DND-41 (cell line): ENCODE measurements at regions not wholly inside any gene's neighbourhood (a gene's known extent, or its start where the extent isn't known, plus 50 kb on each side); places are given as distances from the start of the nearest gene placed in this dataset.

Source experiments
- CTCF ChIP-seq: IDR thresholded peaks from 2 replicates; pipeline ENCODE4 v1.5.1; 2012; ENCODE audit warnings: borderline replicate concordance, low read length, moderate library complexity, mild to moderate bottlenecking; ENCODE audit not compliant: poor library complexity, severe bottlenecking; ENCODE audit errors: extremely low read depth
- EZH2 ChIP-seq: IDR thresholded peaks from 3 replicates; pipeline ENCODE4 v1.6.1; 2012; ENCODE audit warnings: borderline replicate concordance, low read depth, mild to moderate bottlenecking, moderate library complexity, low read length, inconsistent platforms; ENCODE audit not compliant: severe bottlenecking

GRCh38 chr6:85185977-85186376 is 263.9 kb upstream of the NT5E start:
- TF ChIP-seq EZH2 (no peak), CTCF (no peak)
